GM21381 (cell line): ENCODE measurements at regions not wholly inside any gene's neighbourhood (a gene's known extent, or its start where the extent isn't known, plus 50 kb on each side); places are given as distances from the start of the nearest gene placed in this dataset.

Experiments used
- ATAC-seq: cut with Tn5 transposase; IDR thresholded peaks from one replicate; pipeline ENCODE4 v1.9.1; 2021; ENCODE audit warnings: mild to moderate bottlenecking, moderate library complexity; ENCODE audit not compliant: unreplicated experiment

- no peak for ATAC-seq
Measured at GRCh38 chr4:173858471-173858870, 328.4 kb upstream of the HAND2 start.

- no peak for ATAC-seq
Measured at GRCh38 chr4:173857828-173858227, 327.8 kb upstream of the HAND2 start.

- no peak for ATAC-seq
Measured at GRCh38 chr4:173855015-173855414, 325.0 kb upstream of the HAND2 start.

GRCh38 chr4:173852775-173853174 is 322.7 kb upstream of the HAND2 start:
- no peak for ATAC-seq

GRCh38 chr4:173845580-173845979 is 315.6 kb upstream of the HAND2 start:
- no peak for ATAC-seq

GRCh38 chr4:173839865-173840264 is 309.8 kb upstream of the HAND2 start:
- no peak for ATAC-seq

GRCh38 chr4:173837517-173837916 is 307.5 kb upstream of the HAND2 start:
- ATAC-seq, result no peak

GRCh38 chr4:173835903-173836302 is 305.9 kb upstream of the HAND2 start:
- ATAC-seq, result no peak

- no peak for ATAC-seq
Measured at GRCh38 chr4:173834151-173834550, 304.1 kb upstream of the HAND2 start.

- ATAC-seq, result no peak
Measured at GRCh38 chr4:173829565-173829964, 299.5 kb upstream of the HAND2 start.

GRCh38 chr4:173827707-173828106 is 297.7 kb upstream of the HAND2 start:
- no peak for ATAC-seq

GRCh38 chr4:173821876-173822275 is 291.8 kb upstream of the HAND2 start:
- ATAC-seq, result no peak

- no peak for ATAC-seq
Measured at GRCh38 chr4:173821036-173821435, 291.0 kb upstream of the HAND2 start.

- no peak for ATAC-seq
Measured at GRCh38 chr4:173807347-173807746, 277.3 kb upstream of the HAND2 start.

- ATAC-seq, result no peak
Measured at GRCh38 chr4:173805884-173806283, 275.9 kb upstream of the HAND2 start.

- no peak for ATAC-seq
Measured at GRCh38 chr4:173802662-173803022, 272.6 kb upstream of the HAND2 start.

GRCh38 chr4:173801876-173802661 is 272.0 kb upstream of the HAND2 start:
- no peak for ATAC-seq

GRCh38 chr4:173801361-173801760 is 271.3 kb upstream of the HAND2 start:
- no peak for ATAC-seq

GRCh38 chr4:173797296-173797695 is 267.3 kb upstream of the HAND2 start:
- no peak for ATAC-seq

- ATAC-seq, result no peak
Measured at GRCh38 chr4:173794662-173795061, 264.6 kb upstream of the HAND2 start.

- no peak for ATAC-seq
Measured at GRCh38 chr4:173793937-173794510, 264.0 kb upstream of the HAND2 start.

GRCh38 chr4:173782660-173783059 is 252.6 kb upstream of the HAND2 start:
- ATAC-seq, result no peak

GRCh38 chr4:173777921-173778320 is 247.9 kb upstream of the HAND2 start:
- no peak for ATAC-seq
